NB4 (cell line): ENCODE measurements at regions not wholly inside any gene's neighbourhood (a gene's known extent, or its start where the extent isn't known, plus 50 kb on each side); places are given as distances from the start of the nearest gene placed in this dataset.

ENCODE experiments used
- CTCF ChIP-seq: IDR thresholded peaks from one replicate; pipeline ENCODE4 v1.5.1; 2012; ENCODE audit warnings: low read depth, low read length
- MAX ChIP-seq: IDR thresholded peaks from 2 replicates; pipeline ENCODE4 v1.6.1; 2011; ENCODE audit warnings: low read depth, low read length
- MYC ChIP-seq: IDR thresholded peaks from 2 replicates; pipeline ENCODE4 v1.6.1; 2011; ENCODE audit warnings: low read depth, low read length
- POLR2A ChIP-seq: IDR thresholded peaks from 2 replicates; pipeline ENCODE4 v1.6.1; 2011; ENCODE audit warnings: mild to moderate bottlenecking; ENCODE audit not compliant: insufficient read length; ENCODE audit errors: extremely low read depth

- no peak for TF ChIP-seq CTCF
- TF ChIP-seq POLR2A, result no peak
- no peak for TF ChIP-seq MAX
- TF ChIP-seq MYC, result no peak
Measured at GRCh38 chr5:118678746-118679145, 309.6 kb downstream of the DTWD2 start.
